ENCODE measurements at regions not wholly inside any gene's neighbourhood (a gene's known extent, or its start where the extent isn't known, plus 50 kb on each side); places are given as distances from the start of the nearest gene placed in this dataset.

DNA sequence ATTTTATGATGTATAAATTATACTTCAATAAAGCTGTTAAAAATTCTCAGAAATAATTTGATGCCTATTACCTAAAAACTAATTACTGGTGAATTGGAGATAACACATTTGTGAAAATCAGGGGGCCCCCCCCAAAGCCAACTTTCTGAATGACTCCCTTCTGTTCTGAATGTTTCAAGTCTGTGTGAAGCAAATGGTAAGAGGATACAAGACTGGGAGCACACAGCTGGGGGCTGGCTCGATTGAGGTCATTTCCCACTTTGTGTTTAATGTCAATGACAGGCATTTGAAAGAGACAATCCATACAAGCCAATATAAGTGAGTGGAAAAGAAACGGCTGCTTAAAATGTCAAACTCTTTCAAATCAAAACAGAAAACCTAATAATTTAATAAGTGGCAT is 155.8 kb downstream of the SH2D1A start:
- Histone ChIP-seq H3K9me3 (ENCODE audit: insufficient read depth, low read depth) (no peaks in the 10 kb centered on the region), H2AFZ (no peak overlapping the region), H3K36me3 (ENCODE audit: low read depth) (no peaks in the 10 kb centered on the region), H3K4me1 (replicated peaks; ENCODE audit: insufficient read depth) (no peaks in the 10 kb centered on the region), H3F3A (ENCODE audit: insufficient read depth, low read depth) (no peaks in the 10 kb centered on the region), H3K9me2 (ENCODE audit: insufficient read depth) (no peaks in the 10 kb centered on the region), H3K4me3 (no peak overlapping the region), H3K27me3 (ENCODE audit: insufficient read depth, low read depth) (no peaks in the 10 kb centered on the region), H3K4me2 (no peak overlapping the region), H3K27ac (no peak overlapping the region), H3K79me2 (ENCODE audit: low read depth) (no peaks in the 10 kb centered on the region), H4K20me1 (ENCODE audit: insufficient read depth) (no peaks in the 10 kb centered on the region)
- BruUV-seq (replicated peaks): no TSS peak
- intact Hi-C loops (cut with micrococcal nuclease; ENCODE audit: unreplicated experiment): no loop called here
- POLR2A ChIA-PET (ENCODE audit: unreplicated experiment): no interaction called here
- CTCF ChIA-PET: interaction anchor here (0.7 kb wide), 1 partner anchor 154 kb away, joined by 3 read pairs; no protein-coding TSS in a partner anchor
- TF ChIP-seq EZH2 (IDR thresholded peaks at IDR 0.05; ENCODE audit: low read depth): no peak
- TF ChIP-seq, protein P1, sequence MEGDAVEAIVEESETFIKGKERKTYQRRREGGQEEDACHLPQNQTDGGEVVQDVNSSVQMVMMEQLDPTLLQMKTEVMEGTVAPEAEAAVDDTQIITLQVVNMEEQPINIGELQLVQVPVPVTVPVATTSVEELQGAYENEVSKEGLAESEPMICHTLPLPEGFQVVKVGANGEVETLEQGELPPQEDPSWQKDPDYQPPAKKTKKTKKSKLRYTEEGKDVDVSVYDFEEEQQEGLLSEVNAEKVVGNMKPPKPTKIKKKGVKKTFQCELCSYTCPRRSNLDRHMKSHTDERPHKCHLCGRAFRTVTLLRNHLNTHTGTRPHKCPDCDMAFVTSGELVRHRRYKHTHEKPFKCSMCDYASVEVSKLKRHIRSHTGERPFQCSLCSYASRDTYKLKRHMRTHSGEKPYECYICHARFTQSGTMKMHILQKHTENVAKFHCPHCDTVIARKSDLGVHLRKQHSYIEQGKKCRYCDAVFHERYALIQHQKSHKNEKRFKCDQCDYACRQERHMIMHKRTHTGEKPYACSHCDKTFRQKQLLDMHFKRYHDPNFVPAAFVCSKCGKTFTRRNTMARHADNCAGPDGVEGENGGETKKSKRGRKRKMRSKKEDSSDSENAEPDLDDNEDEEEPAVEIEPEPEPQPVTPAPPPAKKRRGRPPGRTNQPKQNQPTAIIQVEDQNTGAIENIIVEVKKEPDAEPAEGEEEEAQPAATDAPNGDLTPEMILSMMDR (conservative IDR thresholded peaks at IDR 0.05): no peak
- DNase-seq: no peak

DNA sequence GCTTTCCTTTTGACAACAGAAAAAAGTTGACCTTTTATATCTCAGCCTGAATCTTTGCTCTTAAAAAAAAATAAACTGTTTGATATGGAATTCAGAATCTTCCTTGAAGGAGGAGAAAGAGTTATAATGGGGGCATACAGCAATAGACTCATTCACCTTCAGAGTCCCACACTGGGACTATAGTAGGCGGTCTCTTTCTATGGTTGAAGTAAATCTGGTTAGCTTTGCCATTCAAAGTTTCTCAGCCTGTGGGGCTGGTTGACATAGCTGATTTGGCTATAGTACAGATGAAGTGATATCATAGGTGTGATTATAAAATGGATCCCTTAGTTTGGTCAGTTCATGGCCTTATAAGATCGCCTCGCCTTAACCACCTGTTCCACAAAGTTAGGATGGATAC is 156.2 kb downstream of the SH2D1A start:
- Histone ChIP-seq H3K27me3 (ENCODE audit: insufficient read depth, low read depth) (no peaks in the 10 kb centered on the region), H2AFZ (no peak overlapping the region), H3K79me2 (ENCODE audit: low read depth) (no peaks in the 10 kb centered on the region), H3K9me3 (ENCODE audit: insufficient read depth, low read depth) (no peaks in the 10 kb centered on the region), H3F3A (ENCODE audit: insufficient read depth, low read depth) (no peaks in the 10 kb centered on the region), H3K4me2 (no peak overlapping the region), H3K9me2 (ENCODE audit: insufficient read depth) (no peaks in the 10 kb centered on the region), H3K36me3 (ENCODE audit: low read depth) (no peaks in the 10 kb centered on the region), H3K27ac (no peak overlapping the region), H3K4me3 (no peak overlapping the region), H3K4me1 (replicated peaks; ENCODE audit: insufficient read depth) (no peaks in the 10 kb centered on the region), H4K20me1 (ENCODE audit: insufficient read depth) (no peaks in the 10 kb centered on the region)
- ChIA-PET CTCF (no interaction called here), POLR2A (ENCODE audit: unreplicated experiment) (no interaction called here)
- intact Hi-C loops (cut with micrococcal nuclease; ENCODE audit: unreplicated experiment): no loop called here
- DNase-seq: no peak
- TF ChIP-seq EZH2 (IDR thresholded peaks at IDR 0.05; ENCODE audit: low read depth): no peak
- no TSS peak for BruUV-seq (replicated peaks)

DNA sequence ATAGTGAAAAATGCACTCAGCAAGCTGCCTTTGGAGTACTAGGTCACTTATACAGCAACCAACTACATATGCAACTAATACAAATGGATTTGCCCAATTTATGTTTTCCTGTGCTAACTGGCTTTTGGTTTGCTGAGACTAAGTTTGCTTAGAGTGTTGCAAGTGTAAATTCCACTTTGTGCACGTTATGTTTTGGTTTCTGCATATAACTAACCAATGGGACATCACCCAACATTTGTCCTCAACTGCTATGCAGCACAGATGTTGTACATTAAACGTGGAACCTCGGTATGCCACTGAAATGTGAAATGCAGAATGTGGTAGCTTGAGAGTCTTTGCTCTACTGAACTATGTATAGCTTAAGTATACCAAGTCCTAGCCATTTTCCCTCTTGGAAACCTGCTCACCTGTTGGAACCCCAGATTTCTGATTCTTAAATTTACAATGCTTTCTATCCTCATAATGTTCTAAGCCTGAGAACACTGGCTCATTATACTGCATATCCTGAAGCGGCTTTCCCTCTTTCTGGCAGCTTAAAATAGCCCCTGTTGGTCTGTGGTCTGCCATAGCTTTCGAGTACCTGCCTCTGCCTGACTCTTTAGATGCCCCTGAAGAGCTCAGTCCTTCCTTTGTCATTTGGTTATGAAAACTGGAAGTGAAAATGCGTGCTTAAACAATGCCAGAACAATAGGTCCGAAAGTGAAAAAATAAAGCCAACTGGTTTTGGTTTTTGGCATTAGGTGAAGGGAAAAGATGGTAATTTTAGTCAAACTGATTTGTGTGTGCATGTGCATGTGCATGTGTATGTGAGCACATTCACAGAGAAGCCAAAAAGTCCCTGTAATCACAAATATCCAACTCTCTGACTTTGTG is 158.0 kb downstream of the SH2D1A start:
- Histone ChIP-seq H3K27me3 (ENCODE audit: insufficient read depth, low read depth) (no peaks in the 10 kb centered on the region), H3K9me2 (ENCODE audit: insufficient read depth) (no peaks in the 10 kb centered on the region), H3K4me2 (no peak overlapping the region), H4K20me1 (ENCODE audit: insufficient read depth) (no peaks in the 10 kb centered on the region), H3K4me1 (replicated peaks; ENCODE audit: insufficient read depth) (no peaks in the 10 kb centered on the region), H3F3A (ENCODE audit: insufficient read depth, low read depth) (no peaks in the 10 kb centered on the region), H3K27ac (no peak overlapping the region), H3K9me3 (ENCODE audit: insufficient read depth, low read depth) (no peaks in the 10 kb centered on the region), H3K4me3 (no peak overlapping the region), H3K36me3 (ENCODE audit: low read depth) (no peaks in the 10 kb centered on the region), H3K79me2 (ENCODE audit: low read depth) (no peaks in the 10 kb centered on the region), H2AFZ (no peak overlapping the region)
- ChIA-PET POLR2A (ENCODE audit: unreplicated experiment) (no interaction called here), CTCF (no interaction called here)
- no TSS peak for BruUV-seq (replicated peaks)
- DNase-seq: no peak
- intact Hi-C loops (cut with micrococcal nuclease; ENCODE audit: unreplicated experiment): no loop called here
- TF ChIP-seq, protein P1 (conservative IDR thresholded peaks at IDR 0.05): no peak
- no peak for TF ChIP-seq EZH2 (IDR thresholded peaks at IDR 0.05; ENCODE audit: low read depth)

Measured in PC-9 (cell line).